SK-N-SH (cell line): ENCODE measurements at regions not wholly inside any gene's neighbourhood (a gene's known extent, or its start where the extent isn't known, plus 50 kb on each side); places are given as distances from the start of the nearest gene placed in this dataset.

ENCODE experiments used
- CTCF ChIA-PET: fragments of 300-600, 350-600 bp; formaldehyde crosslinking; extraction: SDS; loops from one replicate; lab custom pipeline; 2021; lab: Yijun Ruan, JAX
- POLR2A ChIA-PET: fragments of 350-600 bp; sonication (Branson Sonifier 250); formaldehyde crosslinking; extraction: SDS; loops from one replicate; lab custom pipeline; 2020; ENCODE audit warnings: antibody characterized with exemption, inconsistent platforms; lab: Yijun Ruan, JAX
- DNase-seq: peaks from one replicate; pipeline ENCODE4 v3.0.0; 2012
- H2AFZ ChIP-seq: fragments of 200-600 bp; sonication (generic); 2 replicates; pipeline ENCODE4 v1.8.1; 2016; ENCODE audit warnings: antibody characterized with exemption, mild to moderate bottlenecking, low read depth
- H3F3A ChIP-seq: fragments of 200-600 bp; sonication (generic); replicated peaks from 2 replicates; pipeline ENCODE3; 2016; ENCODE audit warnings: antibody characterized with exemption, mild to moderate bottlenecking; ENCODE audit not compliant: insufficient read depth
- H3K27ac ChIP-seq, 2 experiments: fragments of 200-500 bp in 1 of 2; fragments of 200-600 bp in 1 of 2; sonication (Bioruptor generic) in 1 of 2; sonication (generic), shearing (Covaris generic) in 1 of 2; 2 replicates each; pipeline versions ENCODE4 v1.5.1 to v1.6.1; 2014 to 2016; ENCODE audit warnings: low read depth in 2 of 2, inconsistent platforms in 1 of 2, low read length in 1 of 2, mild to moderate bottlenecking in 1 of 2, mixed read lengths in 1 of 2
- H3K27me3 ChIP-seq: fragments of 200-600 bp; sonication (generic), shearing (Covaris generic); 2 replicates; pipeline ENCODE4 v1.6.1; 2016; ENCODE audit warnings: mixed run types; ENCODE audit not compliant: insufficient read depth
- H3K36me3 ChIP-seq, 2 experiments: fragments of 200-500 bp in 1 of 2; fragments of 200-600 bp in 1 of 2; sonication (Bioruptor generic) in 1 of 2; sonication (generic) in 1 of 2; replicated peaks in 1 of 2; 2 replicates each; pipeline versions ENCODE3 to v1.5.1; 2014 to 2016; ENCODE audit warnings: low read length in 1 of 2, mild to moderate bottlenecking in 1 of 2; ENCODE audit not compliant: insufficient read depth in 2 of 2, control insufficient read depth in 1 of 2
- H3K4me1 ChIP-seq, 2 experiments: fragments of 200-500 bp in 1 of 2; fragments of 200-600 bp in 1 of 2; sonication (Bioruptor generic) in 1 of 2; sonication (generic), shearing (Covaris generic) in 1 of 2; 2 replicates each; pipeline versions ENCODE4 v1.5.1 to v1.6.1; 2014 to 2016; ENCODE audit warnings: low read depth in 1 of 2, low read length in 1 of 2, mixed run types in 1 of 2; ENCODE audit not compliant: insufficient read depth in 2 of 2, control insufficient read depth in 1 of 2
- H3K4me2 ChIP-seq: fragments of 200-600 bp; sonication (generic), shearing (Covaris generic); 2 replicates; pipeline ENCODE4 v1.6.1; 2017; ENCODE audit warnings: mixed run types
- H3K4me3 ChIP-seq, 2 experiments: fragments of 200-500 bp in 1 of 2; fragments of 200-600 bp in 1 of 2; sonication (Bioruptor generic) in 1 of 2; sonication (generic), shearing (Covaris generic) in 1 of 2; 2 replicates each; pipeline versions ENCODE4 v1.5.1 to v1.8.1; 2014 to 2016; ENCODE audit warnings: low read depth in 2 of 2, inconsistent platforms in 1 of 2, low read length in 1 of 2, mild to moderate bottlenecking in 1 of 2, mixed read lengths in 1 of 2, moderate library complexity in 1 of 2
- H3K79me2 ChIP-seq: fragments of 200-600 bp; sonication (generic); 2 replicates; pipeline ENCODE4 v1.8.1; 2017; ENCODE audit warnings: mild to moderate bottlenecking; ENCODE audit not compliant: insufficient read depth
- H3K9ac ChIP-seq: fragments of 200-600 bp; sonication (generic); 2 replicates; pipeline ENCODE4 v1.6.1; 2017; ENCODE audit warnings: mixed run types
- H3K9me2 ChIP-seq: fragments of 200-600 bp; sonication (generic); 2 replicates; pipeline ENCODE4 v1.6.1; 2017; ENCODE audit warnings: mixed run types
- H3K9me3 ChIP-seq: fragments of 200-600 bp; sonication (generic); 2 replicates; pipeline ENCODE4 v1.6.1; 2017; ENCODE audit warnings: mixed run types, mild to moderate bottlenecking, moderate library complexity
- H4K20me1 ChIP-seq: fragments of 200-600 bp; sonication (generic); 2 replicates; pipeline ENCODE4 v1.6.1; 2017; ENCODE audit warnings: mild to moderate bottlenecking, mixed run types; ENCODE audit not compliant: insufficient read depth
- CHD2 ChIP-seq: fragments of 150-350 bp; IDR thresholded peaks from 2 replicates; pipeline ENCODE4 v1.6.1; 2018; ENCODE audit warnings: low read length; ENCODE audit not compliant: partially characterized antibody
- CTCF ChIP-seq: fragments of 200-600 bp; sonication (generic); IDR thresholded peaks from 2 replicates; pipeline ENCODE4 v1.6.1; 2017; ENCODE audit warnings: antibody characterized with exemption, mild to moderate bottlenecking, moderate library complexity
- ELF1 ChIP-seq: IDR thresholded peaks from 2 replicates; pipeline ENCODE4 v1.4.0; 2012
- EZH2phosphoT487 ChIP-seq: fragments of 200-600 bp; sonication (generic); IDR thresholded peaks from 2 replicates; pipeline ENCODE4 v1.6.1; 2017; ENCODE audit warnings: low read depth, mixed run types, mild to moderate bottlenecking, antibody characterized with exemption, moderate library complexity, borderline replicate concordance
- FOXM1 ChIP-seq: IDR thresholded peaks from 2 replicates; pipeline ENCODE4 v1.4.0; 2012; ENCODE audit warnings: low read depth, mild to moderate bottlenecking
- GABPA ChIP-seq: IDR thresholded peaks from 2 replicates; pipeline ENCODE4 v1.4.0; 2012; ENCODE audit warnings: low read depth, mild to moderate bottlenecking
- GATA2 ChIP-seq: sonication (generic); formaldehyde crosslinking; IDR thresholded peaks from 2 replicates; pipeline ENCODE4 v1.5.0; 2020; ENCODE audit warnings: mild to moderate bottlenecking, missing genetic modification reagents
- MAX ChIP-seq: IDR thresholded peaks from 2 replicates; pipeline ENCODE4 v1.4.0; 2012; ENCODE audit warnings: low read depth
- NFIC ChIP-seq: IDR thresholded peaks from 2 replicates; pipeline ENCODE4 v1.4.0; 2012; ENCODE audit warnings: borderline replicate concordance
- NRF1 ChIP-seq: IDR thresholded peaks from 2 replicates; pipeline ENCODE4 v1.6.1; 2012; ENCODE audit warnings: low read depth, mild to moderate bottlenecking, low read length
- POLR2AphosphoS5 ChIP-seq: IDR thresholded peaks from 2 replicates; pipeline ENCODE4 v1.6.1; 2012; ENCODE audit warnings: low read depth, low read length
- RAD21 ChIP-seq: IDR thresholded peaks from 2 replicates; pipeline ENCODE4 v1.6.1; 2012; ENCODE audit warnings: mild to moderate bottlenecking, low read length
- RFX5 ChIP-seq: IDR thresholded peaks from 2 replicates; pipeline ENCODE4 v1.6.1; 2012; ENCODE audit warnings: mild to moderate bottlenecking, improper control_type of control experiment, low read length
- SMC3 ChIP-seq: IDR thresholded peaks from 2 replicates; pipeline ENCODE4 v1.6.1; 2012; ENCODE audit warnings: low read depth, low read length, improper control_type of control experiment
- TAF1 ChIP-seq: IDR thresholded peaks from 2 replicates; pipeline ENCODE4 v1.6.1; 2012; ENCODE audit warnings: low read depth, mild to moderate bottlenecking, low read length, moderate library complexity, borderline replicate concordance
- TEAD4 ChIP-seq: IDR thresholded peaks from 2 replicates; pipeline ENCODE4 v1.4.0; 2012; ENCODE audit warnings: mild to moderate bottlenecking, borderline replicate concordance; ENCODE audit not compliant: insufficient read depth
- YY1 ChIP-seq: IDR thresholded peaks from 2 replicates; pipeline ENCODE4 v1.4.0; 2012; ENCODE audit warnings: low read depth, mild to moderate bottlenecking
- whole genome bisulfite sequencing: methylation state at CpG from one replicate; pipeline ENCODE4 v1.1.6; 2017; ENCODE audit warnings: low lambda C conversion rate; 5-methylcytosine and 5-hydroxymethylcytosine counted together
- TF ChIP-seq, protein P1 (sequence below): IDR thresholded peaks from 2 replicates; pipeline ENCODE4 v1.4.0; 2012; ENCODE audit warnings: low read depth, borderline replicate concordance
- TF ChIP-seq, protein P2 (sequence below): fragments of 150-350 bp; IDR thresholded peaks from 2 replicates; pipeline ENCODE4 v1.6.1; 2016; ENCODE audit warnings: mild to moderate bottlenecking, low read depth, low read length
- TF ChIP-seq, protein P3 (sequence below): IDR thresholded peaks from 2 replicates; pipeline ENCODE4 v1.4.0; 2012; ENCODE audit warnings: low read depth, borderline replicate concordance

DNA sequence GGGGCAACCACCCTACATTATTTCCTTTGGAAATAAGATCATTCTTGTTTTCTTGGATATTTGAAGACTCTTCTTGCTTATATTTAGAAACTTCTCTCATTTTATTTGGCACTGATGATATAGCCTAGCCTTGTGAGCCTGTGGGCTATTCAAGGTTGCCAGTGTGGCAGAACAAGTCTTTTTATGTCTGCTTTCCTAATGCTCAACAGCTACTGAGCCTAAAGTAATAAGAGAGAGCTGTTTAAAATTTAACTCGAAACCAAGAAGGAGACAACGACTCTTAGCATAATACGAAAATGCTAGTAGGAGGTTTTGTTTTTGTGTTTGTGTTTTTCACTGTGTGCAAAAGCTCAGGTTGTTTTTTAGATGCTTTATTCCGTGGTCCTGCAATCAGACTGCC lies 104.0 kb upstream of the CPM start:
- Histone ChIP-seq H3F3A (no peaks in the 10 kb centered on the region), H3K79me2 (no peaks in the 10 kb centered on the region), H3K27ac (no peak overlapping the region), H3K9ac (no peak overlapping the region), H3K9me2 (no peaks in the 10 kb centered on the region), H3K4me1 (no peaks in the 10 kb centered on the region), H4K20me1 (no peaks in the 10 kb centered on the region), H3K4me3 (no peak overlapping the region), H3K4me2 (no peak overlapping the region), H2AFZ (0 out of 2 replicates have a peak overlapping the region, but pooled peaks have one; percentile 78), H3K36me3 (no peaks in the 10 kb centered on the region), H3K27me3 (no peaks in the 10 kb centered on the region), H3K9me3 (no peaks in the 10 kb centered on the region)
- TF ChIP-seq ELF1: no peak
- no peak for TF ChIP-seq EZH2phosphoT487
- TF ChIP-seq, protein P1, sequence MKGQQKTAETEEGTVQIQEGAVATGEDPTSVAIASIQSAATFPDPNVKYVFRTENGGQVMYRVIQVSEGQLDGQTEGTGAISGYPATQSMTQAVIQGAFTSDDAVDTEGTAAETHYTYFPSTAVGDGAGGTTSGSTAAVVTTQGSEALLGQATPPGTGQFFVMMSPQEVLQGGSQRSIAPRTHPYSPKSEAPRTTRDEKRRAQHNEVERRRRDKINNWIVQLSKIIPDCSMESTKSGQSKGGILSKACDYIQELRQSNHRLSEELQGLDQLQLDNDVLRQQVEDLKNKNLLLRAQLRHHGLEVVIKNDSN: no peak
- TF ChIP-seq CTCF: no peak
- no peak for TF ChIP-seq CHD2
- no peak for TF ChIP-seq FOXM1
- no peak for TF ChIP-seq RAD21
- no peak for TF ChIP-seq GABPA
- no peak for TF ChIP-seq SMC3
- no peak for TF ChIP-seq TEAD4
- 53% methylated on average over 4 of the region's 4 CpGs for WGBS
- POLR2A ChIA-PET: no interaction called here
- CTCF ChIA-PET: no interaction called here
- no peak for DNase-seq

GRCh38 chr12:69039911-69040310 lies 106.9 kb upstream of the CPM start:
- TF ChIP-seq, protein P2, sequence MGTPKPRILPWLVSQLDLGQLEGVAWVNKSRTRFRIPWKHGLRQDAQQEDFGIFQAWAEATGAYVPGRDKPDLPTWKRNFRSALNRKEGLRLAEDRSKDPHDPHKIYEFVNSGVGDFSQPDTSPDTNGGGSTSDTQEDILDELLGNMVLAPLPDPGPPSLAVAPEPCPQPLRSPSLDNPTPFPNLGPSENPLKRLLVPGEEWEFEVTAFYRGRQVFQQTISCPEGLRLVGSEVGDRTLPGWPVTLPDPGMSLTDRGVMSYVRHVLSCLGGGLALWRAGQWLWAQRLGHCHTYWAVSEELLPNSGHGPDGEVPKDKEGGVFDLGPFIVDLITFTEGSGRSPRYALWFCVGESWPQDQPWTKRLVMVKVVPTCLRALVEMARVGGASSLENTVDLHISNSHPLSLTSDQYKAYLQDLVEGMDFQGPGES: no peak
- TF ChIP-seq CHD2: no peak
- no peak for TF ChIP-seq SMC3
- no peak for TF ChIP-seq MAX
- no peak for TF ChIP-seq TAF1
- no peak for TF ChIP-seq GATA2
- no peak for TF ChIP-seq TEAD4
- no peak for TF ChIP-seq FOXM1
- no peak for TF ChIP-seq CTCF
- no peak for TF ChIP-seq NRF1
- no peak for TF ChIP-seq RFX5
- no peak for TF ChIP-seq POLR2AphosphoS5
- TF ChIP-seq, protein P3, sequence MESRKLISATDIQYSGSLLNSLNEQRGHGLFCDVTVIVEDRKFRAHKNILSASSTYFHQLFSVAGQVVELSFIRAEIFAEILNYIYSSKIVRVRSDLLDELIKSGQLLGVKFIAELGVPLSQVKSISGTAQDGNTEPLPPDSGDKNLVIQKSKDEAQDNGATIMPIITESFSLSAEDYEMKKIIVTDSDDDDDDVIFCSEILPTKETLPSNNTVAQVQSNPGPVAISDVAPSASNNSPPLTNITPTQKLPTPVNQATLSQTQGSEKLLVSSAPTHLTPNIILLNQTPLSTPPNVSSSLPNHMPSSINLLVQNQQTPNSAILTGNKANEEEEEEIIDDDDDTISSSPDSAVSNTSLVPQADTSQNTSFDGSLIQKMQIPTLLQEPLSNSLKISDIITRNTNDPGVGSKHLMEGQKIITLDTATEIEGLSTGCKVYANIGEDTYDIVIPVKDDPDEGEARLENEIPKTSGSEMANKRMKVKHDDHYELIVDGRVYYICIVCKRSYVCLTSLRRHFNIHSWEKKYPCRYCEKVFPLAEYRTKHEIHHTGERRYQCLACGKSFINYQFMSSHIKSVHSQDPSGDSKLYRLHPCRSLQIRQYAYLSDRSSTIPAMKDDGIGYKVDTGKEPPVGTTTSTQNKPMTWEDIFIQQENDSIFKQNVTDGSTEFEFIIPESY: no peak
- TF ChIP-seq NFIC: no peak
- no peak for TF ChIP-seq YY1
- no peaks in the 10 kb centered on the region for H3F3A ChIP-seq
- no peaks in the 10 kb centered on the region; a peak in 1 of 4 replicates for H3K4me1 ChIP-seq
- no peaks in the 10 kb centered on the region for H3K9me2 ChIP-seq
- ChIA-PET POLR2A (no interaction called here), CTCF (interaction anchor here (1.0 kb wide), 1 partner anchor 30 kb away, joined by 5 read pairs; no protein-coding TSS in a partner anchor)
- no peaks in the 10 kb centered on the region for H3K27me3 ChIP-seq
- no peak for DNase-seq
- H3K4me3 ChIP-seq: no peak overlapping the region
- H3K27ac ChIP-seq: no peak overlapping the region
- H3K9ac ChIP-seq: no peak overlapping the region
- no peaks in the 10 kb centered on the region for H3K79me2 ChIP-seq
- H4K20me1 ChIP-seq: no peaks in the 10 kb centered on the region
- H2AFZ ChIP-seq: no peak overlapping the region
- WGBS: 57% methylated on average over 2 of the region's 2 CpGs
- no peak overlapping the region for H3K4me2 ChIP-seq
- H3K9me3 ChIP-seq: no peaks in the 10 kb centered on the region
- no peaks in the 10 kb centered on the region for H3K36me3 ChIP-seq
